Adrenal gland (tissue), 5 donors: ENCODE measurements at regions not wholly inside any gene's neighbourhood (a gene's known extent, or its start where the extent isn't known, plus 50 kb on each side); places are given as distances from the start of the nearest gene placed in this dataset.

ENCODE experiments used
- CTCF ChIP-seq, 6 experiments: fragments of 450-650 bp in 4 of 6; fragments of 200-600 bp in 2 of 6; sonication (generic) in 1 of 6; IDR thresholded peaks; 1 replicate in 5 of 6; 2 replicates in 1 of 6; pipeline versions ENCODE4 v1.5.1 to v1.8.0; 2016 to 2021; ENCODE audit warnings: antibody characterized with exemption in 6 of 6, mild to moderate bottlenecking in 2 of 6, moderate library complexity in 1 of 6
- POLR2A ChIP-seq, 2 donors: fragments of 450-650 bp; IDR thresholded peaks; one replicate each; pipeline ENCODE4 v1.6.1; 2017; ENCODE audit warnings: antibody characterized with exemption in 2 of 2, mild to moderate bottlenecking in 2 of 2, moderate library complexity in 1 of 2
- donor health status: DM: no; HTN: no; CAD: no.

GRCh38 chr14:26137161-26137560 lies 460.7 kb downstream of the NOVA1 start:
- TF ChIP-seq POLR2A (IDR thresholded peaks at IDR 0.05) (no peak), CTCF (IDR thresholded peaks at IDR 0.05) (no peak)
